HL-60 (cell line): ENCODE measurements at regions not wholly inside any gene's neighbourhood (a gene's known extent, or its start where the extent isn't known, plus 50 kb on each side); places are given as distances from the start of the nearest gene placed in this dataset.

Source experiments
- DNase-seq, 2 experiments: peaks; one replicate each; pipeline ENCODE4 v3.0.0-alpha.2; 2010 to 2020; ENCODE audit warnings: low read depth in 1 of 2, low spot score in 1 of 2
- H3K27ac ChIP-seq: fragments of 250-450 bp; sonication (Bioruptor Pico); replicated peaks from 2 replicates; pipeline ENCODE4 v1.5.1; 2020; ENCODE audit warnings: mild to moderate bottlenecking, moderate library complexity
- H3K27me3 ChIP-seq: fragments of 250-450 bp; sonication (Bioruptor Pico); 2 replicates; pipeline ENCODE4 v1.5.1; 2021; ENCODE audit warnings: mild to moderate bottlenecking, moderate library complexity; ENCODE audit not compliant: insufficient read depth, poor library complexity, severe bottlenecking
- H3K4me3 ChIP-seq: replicated peaks from 2 replicates; pipeline ENCODE4 v1.5.1; 2011; ENCODE audit warnings: mild to moderate bottlenecking, control low read depth, low read length; ENCODE audit not compliant: insufficient read depth
- CTCF ChIP-seq: IDR thresholded peaks from one replicate; pipeline ENCODE4 v1.5.1; 2011; ENCODE audit warnings: low read length, control low read depth, inconsistent platforms; ENCODE audit not compliant: insufficient read depth
- GABPA ChIP-seq: IDR thresholded peaks from 2 replicates; pipeline ENCODE4 v1.6.1; 2012; ENCODE audit warnings: low read depth
- POLR2AphosphoS5 ChIP-seq: IDR thresholded peaks from 2 replicates; pipeline ENCODE4 v1.6.1; 2012; ENCODE audit warnings: low read depth
- REST ChIP-seq: IDR thresholded peaks from 2 replicates; pipeline ENCODE4 v1.6.1; 2012; ENCODE audit warnings: low read depth; ENCODE audit not compliant: insufficient replicate concordance
- SPI1 ChIP-seq: IDR thresholded peaks from 2 replicates; pipeline ENCODE4 v1.6.1; 2012; ENCODE audit warnings: low read depth, mild to moderate bottlenecking, borderline replicate concordance

GRCh38 chr20:17841751-17842215 is 126.8 kb downstream of the SNX5 start:
- no peaks in the 10 kb centered on the region for H3K27me3 ChIP-seq

GRCh38 chr20:17840423-17840822 is 128.2 kb downstream of the SNX5 start:
- TF ChIP-seq GABPA, result no peak
- TF ChIP-seq REST, result no peak
- no peak for TF ChIP-seq CTCF
- TF ChIP-seq SPI1, result no peak
- no peak for TF ChIP-seq POLR2AphosphoS5

More at GRCh38 chr20:17841751-17842215, 126.8 kb downstream of the SNX5 start:
- H3K27ac ChIP-seq, result no peak overlapping the region
- DNase-seq, result no peak
- TF ChIP-seq POLR2AphosphoS5 (no peak), REST (no peak), SPI1 (no peak), GABPA (no peak), CTCF (no peak)
- no peak overlapping the region for H3K4me3 ChIP-seq

GRCh38 chr20:17838921-17839320 is 129.7 kb downstream of the SNX5 start:
- Histone ChIP-seq H3K27me3 (no peaks in the 10 kb centered on the region), H3K4me3 (no peak overlapping the region), H3K27ac (no peak overlapping the region)
- DNase-seq, result no peak
- TF ChIP-seq GABPA, result no peak
- TF ChIP-seq SPI1, result no peak
- no peak for TF ChIP-seq POLR2AphosphoS5
- no peak for TF ChIP-seq REST
- TF ChIP-seq CTCF, result no peak

More at GRCh38 chr20:17840423-17840822, 128.2 kb downstream of the SNX5 start:
- no peak overlapping the region for H3K27ac ChIP-seq
- H3K27me3 ChIP-seq, result no peaks in the 10 kb centered on the region
- no peak for DNase-seq
- H3K4me3 ChIP-seq, result no peak overlapping the region
